Osteocyte (in vitro differentiated cells): ENCODE measurements at regions not wholly inside any gene's neighbourhood (a gene's known extent, or its start where the extent isn't known, plus 50 kb on each side); places are given as distances from the start of the nearest gene placed in this dataset.

ENCODE experiments used
- DNase-seq: peaks from one replicate; pipeline ENCODE4 v3.0.0; 2021; ENCODE audit warnings: mixed read lengths; ENCODE audit not compliant: unreplicated experiment; ENCODE audit errors: extremely low spot score
- H3K27ac Mint-ChIP-seq: one replicate; pipeline ENCODE4 v1.8.0; 2021; ENCODE audit warnings: mild to moderate bottlenecking, mixed read lengths; ENCODE audit not compliant: unreplicated experiment
- H3K27me3 Mint-ChIP-seq: one replicate; pipeline ENCODE4 v1.8.0; 2021; ENCODE audit warnings: mixed read lengths; ENCODE audit not compliant: unreplicated experiment
- H3K36me3 Mint-ChIP-seq: one replicate; pipeline ENCODE4 v1.8.0; 2021; ENCODE audit warnings: mixed read lengths; ENCODE audit not compliant: unreplicated experiment
- H3K4me1 Mint-ChIP-seq: one replicate; pipeline ENCODE4 v1.8.0; 2021; ENCODE audit warnings: mixed read lengths; ENCODE audit not compliant: unreplicated experiment
- H3K4me3 Mint-ChIP-seq: one replicate; pipeline ENCODE4 v1.8.0; 2021; ENCODE audit warnings: mild to moderate bottlenecking, moderate library complexity, mixed read lengths; ENCODE audit not compliant: unreplicated experiment
- H3K9me3 Mint-ChIP-seq: one replicate; pipeline ENCODE4 v1.8.0; 2021; ENCODE audit warnings: mixed read lengths; ENCODE audit not compliant: unreplicated experiment
- TF ChIP-seq, protein P1 (sequence below): fragments of 200-600 bp; sonication (generic); IDR thresholded peaks from 2 replicates; pipeline ENCODE4 v1.5.0; 2021; ENCODE audit warnings: antibody characterized with exemption, mild to moderate bottlenecking, moderate library complexity

DNA sequence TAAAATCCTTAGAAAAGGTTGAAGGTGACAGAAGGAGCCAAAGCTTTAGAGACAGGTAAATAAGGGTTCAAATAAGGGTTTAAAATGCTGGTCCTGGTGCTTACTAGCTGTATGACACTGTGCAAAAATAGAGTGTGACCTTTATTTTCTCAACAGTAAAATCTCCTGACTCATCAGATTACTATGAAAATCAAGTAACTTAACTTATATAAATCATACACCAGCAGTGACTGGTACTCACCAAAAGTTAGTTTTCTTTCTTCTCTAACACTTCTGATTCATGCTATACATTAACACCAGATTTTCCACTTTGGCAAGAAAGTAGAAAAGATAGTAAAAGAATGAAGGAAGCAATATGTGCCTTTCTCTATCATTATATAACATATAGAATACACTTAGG, 205.9 kb upstream of the GBE1 start:
- Mint-ChIP-seq H3K27ac (no peak overlapping the region), H3K9me3 (peaks cover 14% of the 10 kb centered on the region), H3K4me3 (no peak overlapping the region), H3K4me1 (peaks cover 14% of the 10 kb centered on the region), H3K36me3 (no peaks in the 10 kb centered on the region), H3K27me3 (no peaks in the 10 kb centered on the region)
- DNase-seq, result no peak
- TF ChIP-seq, protein P1, sequence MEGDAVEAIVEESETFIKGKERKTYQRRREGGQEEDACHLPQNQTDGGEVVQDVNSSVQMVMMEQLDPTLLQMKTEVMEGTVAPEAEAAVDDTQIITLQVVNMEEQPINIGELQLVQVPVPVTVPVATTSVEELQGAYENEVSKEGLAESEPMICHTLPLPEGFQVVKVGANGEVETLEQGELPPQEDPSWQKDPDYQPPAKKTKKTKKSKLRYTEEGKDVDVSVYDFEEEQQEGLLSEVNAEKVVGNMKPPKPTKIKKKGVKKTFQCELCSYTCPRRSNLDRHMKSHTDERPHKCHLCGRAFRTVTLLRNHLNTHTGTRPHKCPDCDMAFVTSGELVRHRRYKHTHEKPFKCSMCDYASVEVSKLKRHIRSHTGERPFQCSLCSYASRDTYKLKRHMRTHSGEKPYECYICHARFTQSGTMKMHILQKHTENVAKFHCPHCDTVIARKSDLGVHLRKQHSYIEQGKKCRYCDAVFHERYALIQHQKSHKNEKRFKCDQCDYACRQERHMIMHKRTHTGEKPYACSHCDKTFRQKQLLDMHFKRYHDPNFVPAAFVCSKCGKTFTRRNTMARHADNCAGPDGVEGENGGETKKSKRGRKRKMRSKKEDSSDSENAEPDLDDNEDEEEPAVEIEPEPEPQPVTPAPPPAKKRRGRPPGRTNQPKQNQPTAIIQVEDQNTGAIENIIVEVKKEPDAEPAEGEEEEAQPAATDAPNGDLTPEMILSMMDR, result no peak

GRCh38 chr3:81965696-81966095, 204.3 kb upstream of the GBE1 start:
- no peaks in the 10 kb centered on the region for H3K27me3 Mint-ChIP-seq
- H3K4me3 Mint-ChIP-seq, result no peak overlapping the region
- no peak overlapping the region for H3K27ac Mint-ChIP-seq
- H3K9me3 Mint-ChIP-seq, result peaks cover under 1% of the 10 kb centered on the region
- TF ChIP-seq, protein P1, result no peak
- DNase-seq, result no peak
- peaks cover 14% of the 10 kb centered on the region for H3K4me1 Mint-ChIP-seq
- no peaks in the 10 kb centered on the region for H3K36me3 Mint-ChIP-seq

DNA sequence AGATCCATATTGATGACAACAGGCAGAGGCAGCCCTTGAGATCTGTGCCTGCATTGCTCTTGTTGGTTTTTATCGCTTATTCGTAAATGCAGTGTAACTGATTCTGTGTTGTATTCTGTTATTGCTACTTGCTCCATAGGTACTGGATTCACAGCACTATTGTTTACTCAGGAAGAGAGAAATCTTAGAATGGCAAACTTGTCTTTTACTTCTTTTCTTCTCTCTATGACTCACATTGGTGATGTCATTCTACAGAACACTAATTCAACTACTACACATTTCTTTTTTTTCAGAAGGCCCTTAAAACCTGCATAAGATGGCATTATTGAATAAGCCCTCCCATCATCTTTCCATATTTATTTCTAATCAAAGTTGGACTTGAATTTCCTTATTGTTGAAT, 201.0 kb upstream of the GBE1 start:
- TF ChIP-seq, protein P1, result no peak
- Mint-ChIP-seq H3K9me3 (peaks cover 5% of the 10 kb centered on the region), H3K27me3 (no peaks in the 10 kb centered on the region), H3K36me3 (no peaks in the 10 kb centered on the region), H3K4me3 (no peak overlapping the region), H3K4me1 (peaks cover 6% of the 10 kb centered on the region), H3K27ac (no peak overlapping the region)
- DNase-seq, result no peak

DNA sequence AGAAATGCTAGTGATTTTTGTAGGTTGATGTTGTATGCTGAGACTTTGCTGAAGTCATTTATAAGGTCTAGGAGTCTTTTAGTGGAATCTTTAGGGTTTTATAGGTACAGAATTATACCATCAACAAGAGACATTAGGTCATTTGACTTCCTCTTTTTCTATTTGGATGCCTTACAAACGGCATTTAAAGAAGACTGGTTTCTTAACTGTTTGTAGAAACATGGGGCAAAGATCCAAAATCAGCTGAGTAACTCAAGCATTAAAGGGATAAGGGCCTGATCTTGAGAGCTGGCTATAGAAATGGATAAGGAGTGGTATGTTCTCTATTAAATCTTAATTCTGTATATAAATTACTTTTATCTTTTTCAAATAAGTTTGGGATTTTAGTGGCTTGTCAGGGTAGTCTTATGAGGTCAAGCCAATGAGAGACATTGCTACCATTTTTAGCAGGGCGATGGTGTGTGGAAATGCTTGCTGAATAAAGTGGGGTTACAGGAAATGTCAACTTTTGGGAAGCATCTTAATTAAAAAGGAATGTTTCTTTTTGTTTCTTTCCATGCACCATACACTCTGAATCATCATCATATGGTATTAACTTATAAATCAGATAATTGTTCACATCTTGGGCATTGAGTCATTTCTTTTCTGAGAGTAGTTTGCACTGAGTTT, 197.7 kb upstream of the GBE1 start:
- DNase-seq, result no peak

GRCh38 chr3:81955878-81956277, 194.4 kb upstream of the GBE1 start:
- DNase-seq, result no peak
- no peak overlapping the region for H3K4me3 Mint-ChIP-seq
- H3K27me3 Mint-ChIP-seq, result no peaks in the 10 kb centered on the region
- TF ChIP-seq, protein P1, result no peak
- H3K36me3 Mint-ChIP-seq, result no peaks in the 10 kb centered on the region
- no peak overlapping the region for H3K27ac Mint-ChIP-seq
- H3K9me3 Mint-ChIP-seq, result peaks cover 5% of the 10 kb centered on the region
- peaks cover 3% of the 10 kb centered on the region for H3K4me1 Mint-ChIP-seq

More for the DNA sequence above, 197.7 kb upstream of the GBE1 start:
- TF ChIP-seq, protein P1, result no peak
- no peak overlapping the region for H3K27ac Mint-ChIP-seq
- no peak overlapping the region for H3K4me3 Mint-ChIP-seq
- H3K9me3 Mint-ChIP-seq, result peaks cover 5% of the 10 kb centered on the region
- no peaks in the 10 kb centered on the region for H3K27me3 Mint-ChIP-seq
- H3K36me3 Mint-ChIP-seq, result no peaks in the 10 kb centered on the region
- peaks cover 3% of the 10 kb centered on the region for H3K4me1 Mint-ChIP-seq
